SK-N-SH (cell line): ENCODE measurements at regions not wholly inside any gene's neighbourhood (a gene's known extent, or its start where the extent isn't known, plus 50 kb on each side); places are given as distances from the start of the nearest gene placed in this dataset.

Experiments
- CTCF ChIA-PET: fragments of 300-600, 350-600 bp; formaldehyde crosslinking; extraction: SDS; loops from one replicate; lab custom pipeline; 2021; lab: Yijun Ruan, JAX
- POLR2A ChIA-PET: fragments of 350-600 bp; sonication (Branson Sonifier 250); formaldehyde crosslinking; extraction: SDS; loops from one replicate; lab custom pipeline; 2020; ENCODE audit warnings: antibody characterized with exemption, inconsistent platforms; lab: Yijun Ruan, JAX
- DNase-seq: peaks from one replicate; pipeline ENCODE4 v3.0.0; 2012
- H2AFZ ChIP-seq: fragments of 200-600 bp; sonication (generic); 2 replicates; pipeline ENCODE4 v1.8.1; 2016; ENCODE audit warnings: antibody characterized with exemption, mild to moderate bottlenecking, low read depth
- H3F3A ChIP-seq: fragments of 200-600 bp; sonication (generic); replicated peaks from 2 replicates; pipeline ENCODE3; 2016; ENCODE audit warnings: antibody characterized with exemption, mild to moderate bottlenecking; ENCODE audit not compliant: insufficient read depth
- H3K27ac ChIP-seq, 2 experiments: fragments of 200-500 bp in 1 of 2; fragments of 200-600 bp in 1 of 2; sonication (Bioruptor generic) in 1 of 2; sonication (generic), shearing (Covaris generic) in 1 of 2; 2 replicates each; pipeline versions ENCODE4 v1.5.1 to v1.6.1; 2014 to 2016; ENCODE audit warnings: low read depth in 2 of 2, inconsistent platforms in 1 of 2, low read length in 1 of 2, mild to moderate bottlenecking in 1 of 2, mixed read lengths in 1 of 2
- H3K27me3 ChIP-seq: fragments of 200-600 bp; sonication (generic), shearing (Covaris generic); 2 replicates; pipeline ENCODE4 v1.6.1; 2016; ENCODE audit warnings: mixed run types; ENCODE audit not compliant: insufficient read depth
- H3K36me3 ChIP-seq, 2 experiments: fragments of 200-500 bp in 1 of 2; fragments of 200-600 bp in 1 of 2; sonication (Bioruptor generic) in 1 of 2; sonication (generic) in 1 of 2; replicated peaks in 1 of 2; 2 replicates each; pipeline versions ENCODE3 to v1.5.1; 2014 to 2016; ENCODE audit warnings: low read length in 1 of 2, mild to moderate bottlenecking in 1 of 2; ENCODE audit not compliant: insufficient read depth in 2 of 2, control insufficient read depth in 1 of 2
- H3K4me1 ChIP-seq, 2 experiments: fragments of 200-500 bp in 1 of 2; fragments of 200-600 bp in 1 of 2; sonication (Bioruptor generic) in 1 of 2; sonication (generic), shearing (Covaris generic) in 1 of 2; 2 replicates each; pipeline versions ENCODE4 v1.5.1 to v1.6.1; 2014 to 2016; ENCODE audit warnings: low read depth in 1 of 2, low read length in 1 of 2, mixed run types in 1 of 2; ENCODE audit not compliant: insufficient read depth in 2 of 2, control insufficient read depth in 1 of 2
- H3K4me2 ChIP-seq: fragments of 200-600 bp; sonication (generic), shearing (Covaris generic); 2 replicates; pipeline ENCODE4 v1.6.1; 2017; ENCODE audit warnings: mixed run types
- H3K4me3 ChIP-seq, 2 experiments: fragments of 200-500 bp in 1 of 2; fragments of 200-600 bp in 1 of 2; sonication (Bioruptor generic) in 1 of 2; sonication (generic), shearing (Covaris generic) in 1 of 2; 2 replicates each; pipeline versions ENCODE4 v1.5.1 to v1.8.1; 2014 to 2016; ENCODE audit warnings: low read depth in 2 of 2, inconsistent platforms in 1 of 2, low read length in 1 of 2, mild to moderate bottlenecking in 1 of 2, mixed read lengths in 1 of 2, moderate library complexity in 1 of 2
- H3K79me2 ChIP-seq: fragments of 200-600 bp; sonication (generic); 2 replicates; pipeline ENCODE4 v1.8.1; 2017; ENCODE audit warnings: mild to moderate bottlenecking; ENCODE audit not compliant: insufficient read depth
- H3K9ac ChIP-seq: fragments of 200-600 bp; sonication (generic); 2 replicates; pipeline ENCODE4 v1.6.1; 2017; ENCODE audit warnings: mixed run types
- H3K9me2 ChIP-seq: fragments of 200-600 bp; sonication (generic); 2 replicates; pipeline ENCODE4 v1.6.1; 2017; ENCODE audit warnings: mixed run types
- H3K9me3 ChIP-seq: fragments of 200-600 bp; sonication (generic); 2 replicates; pipeline ENCODE4 v1.6.1; 2017; ENCODE audit warnings: mixed run types, mild to moderate bottlenecking, moderate library complexity
- H4K20me1 ChIP-seq: fragments of 200-600 bp; sonication (generic); 2 replicates; pipeline ENCODE4 v1.6.1; 2017; ENCODE audit warnings: mild to moderate bottlenecking, mixed run types; ENCODE audit not compliant: insufficient read depth
- CHD2 ChIP-seq: fragments of 150-350 bp; IDR thresholded peaks from 2 replicates; pipeline ENCODE4 v1.6.1; 2018; ENCODE audit warnings: low read length; ENCODE audit not compliant: partially characterized antibody
- ELF1 ChIP-seq: IDR thresholded peaks from 2 replicates; pipeline ENCODE4 v1.4.0; 2012
- EP300 ChIP-seq, 2 experiments: IDR thresholded peaks; 2 replicates each; pipeline versions ENCODE4 v1.4.0 to v1.6.1; 2012; ENCODE audit warnings: borderline replicate concordance in 1 of 2, low read depth in 1 of 2, low read length in 1 of 2
- EZH2phosphoT487 ChIP-seq: fragments of 200-600 bp; sonication (generic); IDR thresholded peaks from 2 replicates; pipeline ENCODE4 v1.6.1; 2017; ENCODE audit warnings: low read depth, mixed run types, mild to moderate bottlenecking, antibody characterized with exemption, moderate library complexity, borderline replicate concordance
- FOXJ3 ChIP-seq: sonication (generic); formaldehyde crosslinking; IDR thresholded peaks from 2 replicates; pipeline ENCODE4 v1.5.1; 2020; ENCODE audit warnings: mild to moderate bottlenecking, missing genetic modification reagents
- FOXM1 ChIP-seq: IDR thresholded peaks from 2 replicates; pipeline ENCODE4 v1.4.0; 2012; ENCODE audit warnings: low read depth, mild to moderate bottlenecking
- GABPA ChIP-seq: IDR thresholded peaks from 2 replicates; pipeline ENCODE4 v1.4.0; 2012; ENCODE audit warnings: low read depth, mild to moderate bottlenecking
- GATA2 ChIP-seq: sonication (generic); formaldehyde crosslinking; IDR thresholded peaks from 2 replicates; pipeline ENCODE4 v1.5.0; 2020; ENCODE audit warnings: mild to moderate bottlenecking, missing genetic modification reagents
- JUND ChIP-seq: IDR thresholded peaks from 2 replicates; pipeline ENCODE4 v1.4.0; 2012
- MEF2A ChIP-seq: IDR thresholded peaks from 2 replicates; pipeline ENCODE4 v1.4.0; 2012; ENCODE audit warnings: low read depth, borderline replicate concordance
- MXI1 ChIP-seq: IDR thresholded peaks from 2 replicates; pipeline ENCODE4 v1.6.1; 2012; ENCODE audit warnings: mild to moderate bottlenecking, low read depth, low read length, improper control_type of control experiment
- NFIC ChIP-seq: IDR thresholded peaks from 2 replicates; pipeline ENCODE4 v1.4.0; 2012; ENCODE audit warnings: borderline replicate concordance
- NRF1 ChIP-seq: IDR thresholded peaks from 2 replicates; pipeline ENCODE4 v1.6.1; 2012; ENCODE audit warnings: low read depth, mild to moderate bottlenecking, low read length
- RAD21 ChIP-seq: IDR thresholded peaks from 2 replicates; pipeline ENCODE4 v1.6.1; 2012; ENCODE audit warnings: mild to moderate bottlenecking, low read length
- SIN3A ChIP-seq: IDR thresholded peaks from 2 replicates; pipeline ENCODE4 v1.6.1; 2012; ENCODE audit warnings: low read depth, mild to moderate bottlenecking, low read length, moderate library complexity, borderline replicate concordance
- SMC3 ChIP-seq: IDR thresholded peaks from 2 replicates; pipeline ENCODE4 v1.6.1; 2012; ENCODE audit warnings: low read depth, low read length, improper control_type of control experiment
- TAF1 ChIP-seq: IDR thresholded peaks from 2 replicates; pipeline ENCODE4 v1.6.1; 2012; ENCODE audit warnings: low read depth, mild to moderate bottlenecking, low read length, moderate library complexity, borderline replicate concordance
- YY1 ChIP-seq: IDR thresholded peaks from 2 replicates; pipeline ENCODE4 v1.4.0; 2012; ENCODE audit warnings: low read depth, mild to moderate bottlenecking
- WGBS: methylation state at CpG from one replicate; pipeline ENCODE4 v1.1.6; 2017; ENCODE audit warnings: low lambda C conversion rate; 5-methylcytosine and 5-hydroxymethylcytosine counted together
- TF ChIP-seq, protein P1 (sequence below): IDR thresholded peaks from 2 replicates; pipeline ENCODE4 v1.6.1; 2012; ENCODE audit warnings: mild to moderate bottlenecking, low read depth, low read length, moderate library complexity
- TF ChIP-seq, protein P2 (sequence below): fragments of 200-600 bp; sonication (generic); IDR thresholded peaks from 2 replicates; pipeline ENCODE4 v1.6.1; 2017; ENCODE audit warnings: antibody characterized with exemption, mild to moderate bottlenecking, moderate library complexity
- TF ChIP-seq, protein P3 (sequence below): fragments of 150-350 bp; IDR thresholded peaks from 2 replicates; pipeline ENCODE4 v1.6.1; 2017; ENCODE audit warnings: antibody characterized with exemption, low read length, low read depth, borderline replicate concordance
- TF ChIP-seq, protein P4 (sequence below): IDR thresholded peaks from 2 replicates; pipeline ENCODE4; 2012

DNA sequence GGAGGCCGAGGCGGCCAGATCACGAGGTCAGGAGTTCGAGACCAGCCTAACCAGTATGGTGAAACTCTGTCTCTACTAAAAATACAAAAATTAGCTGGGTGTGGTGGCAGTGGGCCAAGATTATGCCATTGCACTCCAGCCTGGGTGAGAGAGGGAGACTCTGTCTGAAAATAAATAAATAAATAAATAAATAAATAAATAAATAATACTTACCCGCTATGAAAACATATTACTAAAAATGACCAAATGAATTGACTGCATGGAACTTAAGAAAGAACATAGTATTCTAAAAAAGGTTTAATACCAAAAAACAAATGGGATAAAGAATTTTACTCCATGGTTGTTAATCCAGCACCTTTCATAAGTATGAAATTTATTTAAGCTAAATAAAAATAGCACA, 305.0 kb downstream of the GATA3 start (continued):
- TF ChIP-seq, protein P1, sequence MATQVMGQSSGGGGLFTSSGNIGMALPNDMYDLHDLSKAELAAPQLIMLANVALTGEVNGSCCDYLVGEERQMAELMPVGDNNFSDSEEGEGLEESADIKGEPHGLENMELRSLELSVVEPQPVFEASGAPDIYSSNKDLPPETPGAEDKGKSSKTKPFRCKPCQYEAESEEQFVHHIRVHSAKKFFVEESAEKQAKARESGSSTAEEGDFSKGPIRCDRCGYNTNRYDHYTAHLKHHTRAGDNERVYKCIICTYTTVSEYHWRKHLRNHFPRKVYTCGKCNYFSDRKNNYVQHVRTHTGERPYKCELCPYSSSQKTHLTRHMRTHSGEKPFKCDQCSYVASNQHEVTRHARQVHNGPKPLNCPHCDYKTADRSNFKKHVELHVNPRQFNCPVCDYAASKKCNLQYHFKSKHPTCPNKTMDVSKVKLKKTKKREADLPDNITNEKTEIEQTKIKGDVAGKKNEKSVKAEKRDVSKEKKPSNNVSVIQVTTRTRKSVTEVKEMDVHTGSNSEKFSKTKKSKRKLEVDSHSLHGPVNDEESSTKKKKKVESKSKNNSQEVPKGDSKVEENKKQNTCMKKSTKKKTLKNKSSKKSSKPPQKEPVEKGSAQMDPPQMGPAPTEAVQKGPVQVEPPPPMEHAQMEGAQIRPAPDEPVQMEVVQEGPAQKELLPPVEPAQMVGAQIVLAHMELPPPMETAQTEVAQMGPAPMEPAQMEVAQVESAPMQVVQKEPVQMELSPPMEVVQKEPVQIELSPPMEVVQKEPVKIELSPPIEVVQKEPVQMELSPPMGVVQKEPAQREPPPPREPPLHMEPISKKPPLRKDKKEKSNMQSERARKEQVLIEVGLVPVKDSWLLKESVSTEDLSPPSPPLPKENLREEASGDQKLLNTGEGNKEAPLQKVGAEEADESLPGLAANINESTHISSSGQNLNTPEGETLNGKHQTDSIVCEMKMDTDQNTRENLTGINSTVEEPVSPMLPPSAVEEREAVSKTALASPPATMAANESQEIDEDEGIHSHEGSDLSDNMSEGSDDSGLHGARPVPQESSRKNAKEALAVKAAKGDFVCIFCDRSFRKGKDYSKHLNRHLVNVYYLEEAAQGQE = no peak
- no peak for TF ChIP-seq FOXJ3 (CRISPR knock-in tag)
- TF ChIP-seq YY1 = no peak
- no peak for TF ChIP-seq GABPA
- no peak for TF ChIP-seq JUND
- TF ChIP-seq CHD2 = no peak

DNA sequence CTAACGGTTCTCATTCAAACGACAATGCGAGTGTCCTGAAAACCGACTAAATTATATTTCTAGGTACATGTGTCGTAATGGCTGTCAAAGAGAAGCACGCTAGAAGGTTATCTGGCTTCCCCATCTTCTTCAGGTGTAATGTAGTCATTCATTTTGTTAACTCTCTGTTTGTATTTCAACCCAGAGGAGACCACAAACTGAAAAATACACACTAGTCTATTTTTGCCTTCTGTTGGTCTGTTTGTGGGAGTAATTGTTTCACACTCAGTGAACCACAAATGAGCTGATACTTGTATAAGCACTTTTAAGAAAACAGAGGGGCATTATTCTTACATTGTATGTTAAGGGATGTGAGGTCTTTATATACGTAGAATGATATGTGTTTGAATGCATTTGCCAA, 305.9 kb downstream of the GATA3 start:
- no peaks in the 10 kb centered on the region for H3K79me2 ChIP-seq
- CTCF ChIA-PET = interaction anchor here (1.2 to 1.4 kb wide), 2 partner anchors 11 to 84 kb away, joined by 3 read pairs; no protein-coding TSS in a partner anchor
- DNase-seq = no peak
- POLR2A ChIA-PET = no interaction called here
- no peaks in the 10 kb centered on the region for H3F3A ChIP-seq
- H2AFZ ChIP-seq = no peak overlapping the region
- H4K20me1 ChIP-seq = no peaks in the 10 kb centered on the region
- 75% methylated on average over 7 of the region's 7 CpGs for WGBS
- H3K4me2 ChIP-seq = no peak overlapping the region
- H3K36me3 ChIP-seq = no peaks in the 10 kb centered on the region
- no peaks in the 10 kb centered on the region for H3K9me3 ChIP-seq
- H3K9ac ChIP-seq = no peak overlapping the region
- no peak for TF ChIP-seq FOXM1
- no peak for TF ChIP-seq FOXJ3 (CRISPR knock-in tag)
- TF ChIP-seq MEF2A = no peak
- TF ChIP-seq MXI1 = no peak
- no peak for TF ChIP-seq ELF1
- TF ChIP-seq, protein P2, sequence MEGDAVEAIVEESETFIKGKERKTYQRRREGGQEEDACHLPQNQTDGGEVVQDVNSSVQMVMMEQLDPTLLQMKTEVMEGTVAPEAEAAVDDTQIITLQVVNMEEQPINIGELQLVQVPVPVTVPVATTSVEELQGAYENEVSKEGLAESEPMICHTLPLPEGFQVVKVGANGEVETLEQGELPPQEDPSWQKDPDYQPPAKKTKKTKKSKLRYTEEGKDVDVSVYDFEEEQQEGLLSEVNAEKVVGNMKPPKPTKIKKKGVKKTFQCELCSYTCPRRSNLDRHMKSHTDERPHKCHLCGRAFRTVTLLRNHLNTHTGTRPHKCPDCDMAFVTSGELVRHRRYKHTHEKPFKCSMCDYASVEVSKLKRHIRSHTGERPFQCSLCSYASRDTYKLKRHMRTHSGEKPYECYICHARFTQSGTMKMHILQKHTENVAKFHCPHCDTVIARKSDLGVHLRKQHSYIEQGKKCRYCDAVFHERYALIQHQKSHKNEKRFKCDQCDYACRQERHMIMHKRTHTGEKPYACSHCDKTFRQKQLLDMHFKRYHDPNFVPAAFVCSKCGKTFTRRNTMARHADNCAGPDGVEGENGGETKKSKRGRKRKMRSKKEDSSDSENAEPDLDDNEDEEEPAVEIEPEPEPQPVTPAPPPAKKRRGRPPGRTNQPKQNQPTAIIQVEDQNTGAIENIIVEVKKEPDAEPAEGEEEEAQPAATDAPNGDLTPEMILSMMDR = no peak
- TF ChIP-seq SMC3 = no peak
- TF ChIP-seq, protein P1 = no peak
- no peak for TF ChIP-seq YY1
- TF ChIP-seq TAF1 = no peak
- TF ChIP-seq, protein P3, sequence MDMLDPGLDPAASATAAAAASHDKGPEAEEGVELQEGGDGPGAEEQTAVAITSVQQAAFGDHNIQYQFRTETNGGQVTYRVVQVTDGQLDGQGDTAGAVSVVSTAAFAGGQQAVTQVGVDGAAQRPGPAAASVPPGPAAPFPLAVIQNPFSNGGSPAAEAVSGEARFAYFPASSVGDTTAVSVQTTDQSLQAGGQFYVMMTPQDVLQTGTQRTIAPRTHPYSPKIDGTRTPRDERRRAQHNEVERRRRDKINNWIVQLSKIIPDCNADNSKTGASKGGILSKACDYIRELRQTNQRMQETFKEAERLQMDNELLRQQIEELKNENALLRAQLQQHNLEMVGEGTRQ = no peak
- TF ChIP-seq RAD21 = no peak
- no peak for TF ChIP-seq GATA2 (CRISPR knock-in tag)
- TF ChIP-seq NRF1 = no peak
- TF ChIP-seq, protein P4, sequence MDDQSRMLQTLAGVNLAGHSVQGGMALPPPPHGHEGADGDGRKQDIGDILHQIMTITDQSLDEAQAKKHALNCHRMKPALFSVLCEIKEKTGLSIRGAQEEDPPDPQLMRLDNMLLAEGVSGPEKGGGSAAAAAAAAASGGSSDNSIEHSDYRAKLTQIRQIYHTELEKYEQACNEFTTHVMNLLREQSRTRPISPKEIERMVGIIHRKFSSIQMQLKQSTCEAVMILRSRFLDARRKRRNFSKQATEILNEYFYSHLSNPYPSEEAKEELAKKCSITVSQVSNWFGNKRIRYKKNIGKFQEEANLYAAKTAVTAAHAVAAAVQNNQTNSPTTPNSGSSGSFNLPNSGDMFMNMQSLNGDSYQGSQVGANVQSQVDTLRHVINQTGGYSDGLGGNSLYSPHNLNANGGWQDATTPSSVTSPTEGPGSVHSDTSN = no peak
- no peak for TF ChIP-seq NFIC
- TF ChIP-seq SIN3A = no peak
- TF ChIP-seq EP300 (IDR thresholded peaks at IDR 0.05; ENCODE audit: borderline replicate concordance in 1 of 2, low read depth in 1 of 2, low read length in 1 of 2) = no peak
- TF ChIP-seq EZH2phosphoT487 = no peak
- H3K27ac ChIP-seq = no peak overlapping the region
- H3K9me2 ChIP-seq = no peaks in the 10 kb centered on the region
- H3K4me1 ChIP-seq = peaks cover 0 to 3% of the 10 kb centered on the region in 2 experiments; a peak in 1 of 4 replicates
- no peaks in the 10 kb centered on the region; the same call in 1 of the 2 replicates for H3K27me3 ChIP-seq
- no peak overlapping the region for H3K4me3 ChIP-seq
